Neural crest cell (in vitro differentiated cells): ENCODE measurements at regions not wholly inside any gene's neighbourhood (a gene's known extent, or its start where the extent isn't known, plus 50 kb on each side); places are given as distances from the start of the nearest gene placed in this dataset.

Source experiments
- DNase-seq: peaks from one replicate; pipeline ENCODE4 v3.0.0; 2021; ENCODE audit warnings: low read depth, mixed read lengths, low spot score
- H3K27ac Mint-ChIP-seq: one replicate; pipeline ENCODE4 v1.8.0; 2021; ENCODE audit warnings: mild to moderate bottlenecking, mixed read lengths; ENCODE audit not compliant: unreplicated experiment
- H3K27me3 Mint-ChIP-seq: 2 replicates; pipeline ENCODE4 v1.8.0; 2021; ENCODE audit warnings: low read depth, mild to moderate bottlenecking, mixed read lengths
- H3K36me3 Mint-ChIP-seq: 2 replicates; pipeline ENCODE4 v1.8.0; 2021; ENCODE audit warnings: low read depth, mild to moderate bottlenecking, mixed read lengths
- H3K4me1 Mint-ChIP-seq: 2 replicates; pipeline ENCODE4 v1.8.0; 2021; ENCODE audit warnings: mixed read lengths
- H3K4me3 Mint-ChIP-seq: one replicate; pipeline ENCODE4 v1.8.0; 2021; ENCODE audit warnings: mild to moderate bottlenecking, mixed read lengths
- H3K9me3 Mint-ChIP-seq: 2 replicates; pipeline ENCODE4 v1.8.0; 2021; ENCODE audit warnings: mixed read lengths
- CTCF ChIP-seq: fragments of 200-600 bp; sonication (generic); conservative IDR thresholded peaks from 2 replicates; pipeline ENCODE4 v1.5.0; 2021; ENCODE audit warnings: antibody characterized with exemption, mild to moderate bottlenecking

- Mint-ChIP-seq H3K4me3 (no peak overlapping the region), H3K36me3 (peaks cover 3% of the 10 kb centered on the region), H3K9me3 (no peaks in the 10 kb centered on the region), H3K4me1 (no peaks in the 10 kb centered on the region), H3K27ac (no peak overlapping the region), H3K27me3 (no peaks in the 10 kb centered on the region)
- no peak for DNase-seq
- TF ChIP-seq CTCF: no peak
Observed at GRCh38 chr7:96638669-96639068, 71.0 kb downstream of the SEM1 start.

GRCh38 chr7:96637522-96637921, 72.1 kb downstream of the SEM1 start:
- Mint-ChIP-seq H3K4me1 (no peaks in the 10 kb centered on the region), H3K9me3 (no peaks in the 10 kb centered on the region), H3K4me3 (no peak overlapping the region), H3K27ac (no peak overlapping the region), H3K27me3 (no peaks in the 10 kb centered on the region), H3K36me3 (peaks cover 3% of the 10 kb centered on the region)
- no peak for TF ChIP-seq CTCF
- no peak for DNase-seq

GRCh38 chr7:96636979-96637378, 72.7 kb downstream of the SEM1 start:
- no peak overlapping the region for H3K27ac Mint-ChIP-seq
- peaks cover 3% of the 10 kb centered on the region for H3K36me3 Mint-ChIP-seq
- no peaks in the 10 kb centered on the region for H3K9me3 Mint-ChIP-seq
- no peak overlapping the region for H3K4me3 Mint-ChIP-seq
- no peak for DNase-seq
- no peaks in the 10 kb centered on the region for H3K27me3 Mint-ChIP-seq
- no peak for TF ChIP-seq CTCF
- H3K4me1 Mint-ChIP-seq: no peaks in the 10 kb centered on the region

- Mint-ChIP-seq H3K9me3 (no peaks in the 10 kb centered on the region), H3K27ac (no peak overlapping the region), H3K27me3 (no peaks in the 10 kb centered on the region), H3K4me3 (no peak overlapping the region), H3K4me1 (no peaks in the 10 kb centered on the region), H3K36me3 (peaks cover 3% of the 10 kb centered on the region)
- TF ChIP-seq CTCF: no peak
- no peak for DNase-seq
Observed at GRCh38 chr7:96636342-96636860, 73.2 kb downstream of the SEM1 start.

- peaks cover 4% of the 10 kb centered on the region for H3K4me1 Mint-ChIP-seq
- no peak overlapping the region for H3K27ac Mint-ChIP-seq
- DNase-seq: no peak
- TF ChIP-seq CTCF: no peak
- peaks cover 14% of the 10 kb centered on the region for H3K9me3 Mint-ChIP-seq
- no peak overlapping the region for H3K4me3 Mint-ChIP-seq
- no peaks in the 10 kb centered on the region for H3K36me3 Mint-ChIP-seq
- H3K27me3 Mint-ChIP-seq: no peaks in the 10 kb centered on the region
Observed at GRCh38 chr7:96629884-96630283, 79.8 kb downstream of the SEM1 start.

- peaks cover 4% of the 10 kb centered on the region for H3K4me1 Mint-ChIP-seq
- H3K27ac Mint-ChIP-seq: no peak overlapping the region
- no peaks in the 10 kb centered on the region for H3K27me3 Mint-ChIP-seq
- H3K4me3 Mint-ChIP-seq: no peak overlapping the region
- peaks cover 4% of the 10 kb centered on the region for H3K36me3 Mint-ChIP-seq
- DNase-seq: no peak
- H3K9me3 Mint-ChIP-seq: peaks cover 14% of the 10 kb centered on the region
- TF ChIP-seq CTCF: no peak
Observed at GRCh38 chr7:96624954-96625353, 84.7 kb downstream of the SEM1 start.
